Ovary (tissue), 7 donors: ENCODE measurements at regions not wholly inside any gene's neighbourhood (a gene's known extent, or its start where the extent isn't known, plus 50 kb on each side); places are given as distances from the start of the nearest gene placed in this dataset.

Experiments
- DNase-seq, 5 donors: peaks; one replicate each; pipeline ENCODE4 v3.0.0-alpha.2; 2019 to 2020
- H3K27ac ChIP-seq, 2 donors: fragments of 200-600 bp; one replicate each; pipeline versions ENCODE4 v1.5.1 to v1.8.0; 2019 to 2022
- H3K27me3 ChIP-seq: fragments of 200-600 bp; one replicate; pipeline ENCODE4 v1.8.0; 2022
- H3K36me3 ChIP-seq: fragments of 200-600 bp; sonication (generic); one replicate; pipeline ENCODE4 v1.5.1; 2019
- H3K4me1 ChIP-seq: one replicate; pipeline ENCODE4 v1.8.1; 2013; ENCODE audit warnings: mild to moderate bottlenecking, moderate library complexity; ENCODE audit not compliant: insufficient read depth
- H3K4me3 ChIP-seq: fragments of 200-600 bp; sonication (generic); one replicate; pipeline ENCODE4 v1.5.1; 2017
- H3K9me3 ChIP-seq, 2 donors: fragments of 200-600 bp in 1 of 2; sonication (generic) in 1 of 2; one replicate each; pipeline versions ENCODE4 v1.5.1 to v1.8.1; 2013 to 2019; ENCODE audit warnings: mild to moderate bottlenecking in 1 of 2, moderate library complexity in 1 of 2
- CTCF ChIP-seq, 3 donors: fragments of 450-650 bp in 2 of 3; fragments of 200-600 bp in 1 of 3; IDR thresholded peaks; one replicate each; pipeline versions ENCODE4 v1.5.1 to v1.8.0; 2016 to 2022; ENCODE audit warnings: antibody characterized with exemption in 3 of 3, mild to moderate bottlenecking in 1 of 3
- EP300 ChIP-seq: sonication (generic); formaldehyde crosslinking; IDR thresholded peaks from one replicate; pipeline ENCODE4 v1.6.1; 2017; ENCODE audit warnings: antibody characterized with exemption
- POLR2A ChIP-seq: fragments of 450-650 bp; IDR thresholded peaks from one replicate; pipeline ENCODE4 v1.6.1; 2017; ENCODE audit warnings: antibody characterized with exemption, mild to moderate bottlenecking, moderate library complexity
- WGBS, 3 donors: extraction: QIAGEN DNeasy Blood & Tissue Kit in 1 of 3; methylation state at CpG; one replicate each; pipeline versions ENCODE4 v1.1.5 to v1.1.7; 2013 to 2017; 5-methylcytosine and 5-hydroxymethylcytosine counted together
- intact Hi-C, 4 donors: fragments of 100-400 bp; cut with DNase I; formaldehyde crosslinking; loops; one replicate each; pipeline versions ENCODE4 v1.11.0 to v1.15.1; 2022 to 2023
- donor health status: DM: no; HTN: no; CAD: no; lungs with moderate emphysema.
- donor health status: DM: no; HTN: no; CAD: no.
- donor health status: Bipolar disorder and iron deficiency.
- donor health status: DM: no; HTN: no; CAD: no.
- donor health status: DM: yes; HTN: yes; CAD: no.

DNA sequence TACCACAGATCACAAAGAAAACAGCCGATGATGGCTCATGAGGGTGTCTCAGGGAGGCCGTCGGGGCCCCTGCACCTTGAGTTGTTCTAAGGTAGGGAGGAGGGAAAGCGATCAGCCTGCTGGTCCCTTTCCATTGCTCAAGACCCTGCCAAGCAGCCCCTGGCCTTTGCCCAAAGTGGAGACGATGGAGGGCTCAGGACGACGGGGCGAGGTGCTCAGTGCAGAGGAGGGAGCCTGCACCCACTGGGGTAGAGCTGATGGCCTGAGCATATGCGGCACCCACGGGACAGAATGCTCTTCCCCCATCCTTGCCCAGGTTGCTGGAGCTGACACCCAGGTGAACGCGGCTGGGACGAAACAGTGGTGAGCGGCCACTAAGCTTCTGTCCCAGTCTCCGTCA, 58.3 kb upstream of the FAM20C start:
- H3K36me3 ChIP-seq, result no peaks in the 10 kb centered on the region
- 84 to 88% (median 87%) methylated on average over 15 of the region's 15 CpGs for WGBS, 3 donors

GRCh38 chr7:134561-135256, 57.7 kb upstream of the FAM20C start:
- Histone ChIP-seq H3K36me3 (no peaks in the 10 kb centered on the region), H3K4me3 (no peak overlapping the region), H3K27me3 (no peaks in the 10 kb centered on the region), H3K4me1 (peaks cover 17% of the 10 kb centered on the region), H3K9me3 (no peaks in the 10 kb centered on the region), H3K27ac (no peak overlapping the region)
- no peak for DNase-seq
- 94 to 96% (median 95%) methylated on average over 21 of the region's 21 CpGs for WGBS, 3 donors
- TF ChIP-seq POLR2A (no peak), CTCF (IDR thresholded peaks at IDR 0.05) (no peak), EP300 (no peak)
- intact Hi-C loops, result no loop called here

More for the DNA sequence above, 58.3 kb upstream of the FAM20C start:
- H3K9me3 ChIP-seq, result no peaks in the 10 kb centered on the region
- no peak overlapping the region for H3K4me3 ChIP-seq
- TF ChIP-seq CTCF (IDR thresholded peaks at IDR 0.05), result no peak
- no peak overlapping the region for H3K27ac ChIP-seq
- peaks cover 20% of the 10 kb centered on the region for H3K4me1 ChIP-seq
- no peaks in the 10 kb centered on the region for H3K27me3 ChIP-seq
- no peak for DNase-seq
- intact Hi-C loops, result no loop called here

DNA sequence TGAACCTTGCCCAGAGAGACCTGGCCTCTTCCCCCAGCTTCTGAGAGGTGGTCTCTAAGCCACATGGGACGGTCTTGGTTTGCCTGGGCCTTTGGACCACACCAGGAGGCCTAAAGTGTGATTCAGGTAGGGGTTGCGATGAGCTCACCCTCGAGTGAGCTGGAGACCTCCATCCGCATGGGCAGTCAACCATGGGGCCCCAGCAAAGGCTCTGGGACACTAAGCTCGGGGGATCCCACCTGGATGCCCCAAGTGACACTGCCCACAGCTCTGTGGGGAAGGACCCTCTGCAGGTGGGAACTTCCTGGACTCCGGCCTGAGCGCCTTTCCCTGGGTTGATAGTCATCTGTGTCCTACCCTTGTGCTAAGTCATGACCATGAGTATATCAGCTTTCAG, 57.1 kb upstream of the FAM20C start:
- 92 to 94% (median 93%) methylated on average over 7 of the region's 7 CpGs for WGBS, 3 donors

GRCh38 chr7:135731-136645, 56.4 kb upstream of the FAM20C start:
- Histone ChIP-seq H3K27me3 (no peaks in the 10 kb centered on the region), H3K4me3 (no peak overlapping the region), H3K27ac (no peak overlapping the region), H3K36me3 (no peaks in the 10 kb centered on the region), H3K9me3 (no peaks in the 10 kb centered on the region), H3K4me1 (peaks cover 13% of the 10 kb centered on the region)
- intact Hi-C loops, result no loop called here
- 82 to 86% (median 83%) methylated on average over 12 of the region's 12 CpGs for WGBS, 3 donors
- no peak for DNase-seq
- TF ChIP-seq CTCF (IDR thresholded peaks at IDR 0.05) (no peak), EP300 (no peak), POLR2A (no peak)

More for the DNA sequence above, 57.1 kb upstream of the FAM20C start:
- TF ChIP-seq CTCF (IDR thresholded peaks at IDR 0.05) (no peak), EP300 (no peak), POLR2A (no peak)
- Histone ChIP-seq H3K4me1 (peaks cover 17% of the 10 kb centered on the region), H3K36me3 (no peaks in the 10 kb centered on the region), H3K27me3 (no peaks in the 10 kb centered on the region), H3K27ac (no peak overlapping the region), H3K9me3 (no peaks in the 10 kb centered on the region), H3K4me3 (no peak overlapping the region)
- DNase-seq, result no peak
- intact Hi-C loops, result no loop called here
